ENCODE measurements at regions not wholly inside any gene's neighbourhood (a gene's known extent, or its start where the extent isn't known, plus 50 kb on each side); places are given as distances from the start of the nearest gene placed in this dataset.
"Not testable (repeated sequence)": the region's sequence is repeated elsewhere in the genome, so short reads cannot be mapped to it uniquely, and the experiment has no call there.

DNA sequence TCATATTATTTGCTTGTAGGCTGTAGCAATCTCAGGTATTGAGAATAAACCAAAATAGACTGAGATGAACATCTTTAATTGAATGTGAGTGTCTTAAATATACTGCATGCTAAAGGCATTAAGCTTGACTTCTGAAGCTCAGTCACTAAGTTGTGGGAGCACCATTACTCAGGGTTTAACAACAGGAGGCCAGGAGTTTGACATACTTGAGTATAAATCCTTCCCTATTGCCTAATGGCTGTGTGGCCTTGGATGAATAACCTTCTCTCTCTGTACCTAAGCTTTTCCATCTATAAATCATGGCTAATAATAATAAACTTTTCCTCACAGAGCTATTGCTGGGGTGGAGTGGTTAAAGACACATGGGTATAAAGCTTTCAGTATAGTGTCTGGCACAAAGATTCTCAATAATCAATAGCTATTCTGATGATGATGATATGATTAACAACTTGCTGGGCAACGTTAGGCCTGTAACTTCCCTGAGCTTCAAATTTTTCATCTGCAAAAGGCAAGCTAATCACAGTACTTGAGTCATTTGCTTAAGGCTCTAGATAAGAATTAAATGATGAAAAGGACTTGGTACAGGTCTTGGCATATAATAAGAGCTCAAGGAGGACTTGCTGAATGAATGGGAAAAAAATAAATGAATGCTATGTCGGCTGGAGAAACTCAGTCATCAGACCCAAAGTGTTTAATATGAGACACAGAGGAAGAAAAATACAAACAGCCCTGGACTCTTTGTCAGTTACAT lies 174.0 kb upstream of the IL12B start:
- no peak for DNase-seq

DNA sequence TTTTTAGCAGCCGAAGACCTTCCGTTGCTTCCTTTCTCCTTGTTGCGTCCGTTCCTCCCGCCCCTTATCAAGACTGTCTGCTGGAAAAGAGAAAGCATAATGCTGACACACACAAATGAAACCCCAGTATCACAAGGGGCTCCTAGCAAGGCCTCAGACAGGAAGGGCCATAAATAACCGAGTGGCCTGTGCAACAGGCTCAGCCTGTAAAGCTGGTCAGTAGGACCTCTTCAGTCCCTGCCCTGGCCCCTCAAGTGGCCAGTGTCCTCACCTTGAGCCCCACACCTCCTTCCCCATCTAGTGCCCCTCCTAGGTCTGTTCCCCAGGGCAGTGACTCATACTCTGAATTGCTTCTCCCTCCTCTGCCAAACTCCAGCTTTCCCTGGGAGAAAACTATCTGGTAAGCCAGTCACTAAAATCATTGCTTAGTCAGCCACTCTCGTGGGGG lies 174.6 kb upstream of the IL12B start:
- DNase-seq: no peak

- DNase-seq: no peak
Observed at GRCh38 chr5:159507055-159507454, 176.8 kb upstream of the IL12B start.

GRCh38 chr5:159507661-159508060 lies 177.4 kb upstream of the IL12B start:
- no peak for DNase-seq

DNA sequence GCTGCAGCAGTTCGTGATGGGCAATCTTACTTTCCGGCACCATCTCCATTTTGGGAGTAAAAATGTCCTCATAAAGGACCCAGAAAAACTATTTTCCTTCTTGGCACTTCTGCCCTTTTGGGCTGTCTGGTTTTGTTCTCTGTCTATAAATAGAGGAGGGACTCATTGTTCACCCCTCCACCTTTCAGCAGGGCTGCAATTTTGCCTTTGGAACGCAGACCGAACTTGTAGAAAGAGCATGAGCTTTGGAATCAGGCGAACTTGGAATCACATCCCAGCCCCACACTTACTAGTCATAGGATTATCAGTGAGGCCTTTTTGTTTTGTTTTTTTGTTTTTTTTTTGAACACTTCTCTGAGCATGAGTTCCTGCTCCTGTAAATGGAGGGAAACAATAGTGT lies 178.1 kb upstream of the IL12B start:
- DNase-seq: no peak

GRCh38 chr5:159509002-159509660 lies 178.8 kb upstream of the IL12B start:
- no peak for DNase-seq

GRCh38 chr5:159510282-159510681 lies 180.0 kb upstream of the IL12B start:
- no peak for DNase-seq

GRCh38 chr5:159511570-159511969 lies 181.3 kb upstream of the IL12B start:
- DNase-seq: no peak

DNA sequence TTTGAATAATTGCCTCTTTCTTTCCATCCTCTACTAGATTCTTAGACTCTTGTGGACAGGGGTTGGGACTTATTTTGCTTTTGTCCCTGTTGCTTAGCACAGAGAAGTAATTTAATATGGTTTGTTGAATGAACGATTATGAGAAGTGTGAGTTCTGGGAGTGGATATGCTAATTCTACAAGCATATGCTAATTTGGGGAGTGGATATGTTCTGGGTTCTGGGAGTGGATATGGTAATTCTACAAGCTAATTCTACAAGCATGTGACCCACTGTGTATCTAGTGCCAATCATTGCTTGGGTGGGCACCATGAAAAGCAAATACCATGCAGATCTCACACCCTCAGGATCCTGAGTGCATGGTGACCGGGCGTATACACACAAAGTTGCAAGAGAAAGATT lies 181.8 kb upstream of the IL12B start:
- DNase-seq: no peak

GRCh38 chr5:159514229-159514810 lies 184.0 kb upstream of the IL12B start:
- DNase-seq: no peak

GRCh38 chr5:159515197-159515596 lies 184.9 kb upstream of the IL12B start:
- DNase-seq: no peak

DNA sequence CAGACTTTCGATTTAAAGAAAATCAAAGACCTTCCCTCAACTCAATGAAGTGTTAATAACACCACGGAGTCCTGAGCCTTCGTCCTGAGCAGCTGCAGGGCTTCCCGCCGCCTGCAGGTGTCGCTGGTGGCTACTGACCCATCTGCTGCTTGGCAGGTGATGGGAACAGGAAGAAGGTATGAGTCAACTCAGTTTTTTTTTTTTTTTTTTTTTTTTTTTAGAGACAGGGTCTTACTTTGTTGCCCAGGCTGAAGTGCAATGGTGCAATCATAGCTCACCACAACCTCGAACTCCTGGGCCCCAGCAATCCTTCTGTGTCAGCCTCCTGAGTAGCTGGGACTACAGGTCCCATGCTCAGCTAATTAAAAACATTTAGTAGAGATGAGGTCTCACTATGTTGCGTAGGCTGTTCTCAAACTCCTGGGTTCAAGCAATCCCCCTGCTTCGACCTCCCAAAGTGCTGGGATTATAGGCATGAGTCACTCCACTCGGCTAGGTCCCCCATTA lies 185.7 kb upstream of the IL12B start:
- peak; percentile 0 for DNase-seq

- no peak for DNase-seq
Observed at GRCh38 chr5:159518371-159518770, 188.1 kb upstream of the IL12B start.

DNA sequence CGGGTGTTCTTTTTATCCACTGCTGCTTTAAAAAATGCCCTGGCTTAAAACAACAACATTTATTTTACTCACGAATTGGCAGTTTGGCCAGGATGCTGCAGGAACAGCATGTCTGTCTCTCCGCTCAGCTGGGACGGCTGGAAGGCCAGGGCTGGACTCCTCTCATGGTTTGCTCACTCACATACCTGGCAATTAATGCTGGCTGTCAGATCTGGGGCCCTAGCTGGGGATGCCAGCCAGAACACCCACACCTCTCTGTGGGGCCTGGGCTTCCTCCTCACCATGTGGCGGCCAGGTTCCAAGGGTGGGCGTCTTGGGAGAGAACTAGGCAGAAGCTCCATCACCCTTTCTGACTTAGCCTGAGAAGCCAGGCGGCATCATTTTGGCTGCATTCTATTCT lies 189.1 kb upstream of the IL12B start:
- no peak for DNase-seq

- no peak for DNase-seq
Observed at GRCh38 chr5:159522841-159523240, 192.6 kb upstream of the IL12B start.

DNA sequence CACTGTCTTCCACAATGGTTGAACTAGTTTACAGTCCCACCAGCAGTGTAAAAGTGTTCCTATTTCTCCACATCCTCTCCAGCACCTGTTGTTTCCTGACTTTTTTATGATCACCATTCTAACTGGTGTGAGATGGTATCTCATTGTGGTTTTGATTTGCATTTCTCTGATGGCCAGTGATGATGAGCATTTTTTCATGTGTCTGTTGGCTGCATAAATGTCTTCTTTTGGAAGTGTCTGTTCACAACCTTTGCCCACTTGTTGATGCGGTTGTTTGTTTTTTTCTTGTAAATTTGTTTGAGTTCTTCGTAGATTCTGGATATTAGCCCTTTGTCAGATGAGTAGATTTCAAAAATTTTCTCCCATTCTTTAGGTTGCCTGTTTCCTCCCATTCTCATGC lies 194.0 kb upstream of the IL12B start:
- not testable (repeated sequence) for DNase-seq

- no peak for DNase-seq
Observed at GRCh38 chr5:159525117-159525516, 194.8 kb upstream of the IL12B start.

- no peak for DNase-seq
Observed at GRCh38 chr5:159527546-159528254, 197.4 kb upstream of the IL12B start.

GRCh38 chr5:159531554-159532105 lies 201.3 kb upstream of the IL12B start:
- no peak for DNase-seq

DNA sequence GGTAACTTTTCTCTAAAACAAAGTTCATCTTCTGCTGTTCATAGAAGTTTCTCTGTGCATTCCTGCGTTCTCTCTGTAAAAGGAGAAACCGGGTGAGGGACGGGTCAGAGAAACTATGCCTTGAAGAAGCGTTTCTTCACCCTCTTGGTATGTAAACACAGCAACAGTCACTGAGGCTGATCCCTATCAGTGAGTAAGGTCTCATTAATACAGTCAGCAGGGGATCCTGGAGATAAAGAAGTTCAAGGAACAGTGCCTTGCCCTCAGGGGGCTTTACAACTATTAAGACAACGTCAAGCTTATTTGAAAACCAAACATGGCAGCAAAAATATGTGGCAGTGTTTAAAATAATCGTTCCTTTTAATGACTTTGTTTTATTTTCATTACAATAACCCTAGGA lies 202.9 kb upstream of the IL12B start:
- DNase-seq: no peak

- DNase-seq: no peak
Observed at GRCh38 chr5:159536166-159536565, 205.9 kb upstream of the IL12B start.

- no peak for DNase-seq
Observed at GRCh38 chr5:159536646-159537045, 206.4 kb upstream of the IL12B start.

GRCh38 chr5:159539678-159540077 lies 209.4 kb upstream of the IL12B start:
- no peak for DNase-seq

Data from NCI-H2171 treated with DMSO at 0.1 percent for 48 hours (cell line).